K562 (cell line): ENCODE measurements at regions not wholly inside any gene's neighbourhood (a gene's known extent, or its start where the extent isn't known, plus 50 kb on each side); places are given as distances from the start of the nearest gene placed in this dataset.

Experiments
- ATAC-seq: fragments of 200-7000 bp; cut with Tn5 transposase; 3 replicates; pipeline ENCODE4 v1.9.1; 2020; ENCODE audit warnings: moderate library complexity
- BruUV-seq: library from RNA; stranded (reverse); fragments of 400-500 nt; replicated peaks from 2 replicates; lab custom pipeline; 2021; lab: Mats Ljungman, UMichigan
- CTCF ChIA-PET: fragments of 300-600 bp; formaldehyde crosslinking; extraction: SDS; loops from one replicate; lab custom pipeline; 2021; ENCODE audit warnings: low intra/inter-chr PET ratio; lab: Yijun Ruan, JAX
- POLR2A ChIA-PET: fragments of 300-600, 350-650 bp; sonication (Branson Sonifier 250); formaldehyde crosslinking; extraction: SDS; loops from one replicate; lab custom pipeline; 2021; ENCODE audit warnings: antibody characterized with exemption, inconsistent platforms; lab: Yijun Ruan, JAX
- DNase-seq, 4 experiments: peaks; one replicate each; pipeline versions ENCODE4 v3.0.0 to v3.0.0-alpha.2; 2011 to 2018; ENCODE audit warnings: low spot score in 3 of 4, mixed read lengths in 3 of 4; ENCODE audit errors: extremely low read depth in 1 of 4
- FAIRE-seq: peaks from 2 replicates; lab custom pipeline; 2011; peaks lifted over from hg19 to GRCh38; lab: Jason Lieb, UNC
- H2AFZ ChIP-seq: 2 replicates; pipeline ENCODE4 v1.6.0; 2011; ENCODE audit warnings: low read depth, low read length, control low read depth, inconsistent platforms
- H3K27ac ChIP-seq: fragments of 200-600 bp; 3 replicates; pipeline ENCODE4 v1.8.0; 2011; ENCODE audit warnings: low read depth, mild to moderate bottlenecking, control low read depth, inconsistent platforms, low read length, moderate library complexity, mixed read lengths; ENCODE audit errors: extremely low read depth
- H3K27me3 ChIP-seq, 2 experiments: fragments of 300-600 bp in 1 of 2; 2 replicates in 1 of 2; 3 replicates in 1 of 2; pipeline versions ENCODE4 v1.6.0 to v1.8.0; 2011; ENCODE audit warnings: inconsistent platforms in 2 of 2, low read length in 2 of 2, mild to moderate bottlenecking in 1 of 2, mixed read lengths in 1 of 2, moderate library complexity in 1 of 2; ENCODE audit not compliant: control insufficient read depth in 2 of 2, insufficient read depth in 2 of 2
- H3K36me3 ChIP-seq: fragments of 300-600 bp; 3 replicates; pipeline ENCODE4 v1.8.0; 2011; ENCODE audit warnings: mild to moderate bottlenecking, low read length, inconsistent platforms; ENCODE audit not compliant: control insufficient read depth, insufficient read depth
- H3K4me1 ChIP-seq, 2 experiments: fragments of 200-600 bp in 1 of 2; replicated peaks in 1 of 2; 2 replicates in 1 of 2; 3 replicates in 1 of 2; pipeline versions ENCODE4 v1.5.1 to v1.8.0; 2011; ENCODE audit warnings: inconsistent platforms in 2 of 2, low read length in 2 of 2, mild to moderate bottlenecking in 1 of 2, mixed read lengths in 1 of 2, moderate library complexity in 1 of 2; ENCODE audit not compliant: control insufficient read depth in 2 of 2, insufficient read depth in 2 of 2
- H3K4me2 ChIP-seq: 2 replicates; pipeline ENCODE4 v1.6.1; 2011; ENCODE audit warnings: low read length, control low read depth, inconsistent platforms, mixed read lengths; ENCODE audit not compliant: insufficient read depth
- H3K4me3 ChIP-seq: fragments of 200-600 bp; sonication (generic), shearing (Covaris generic); 2 replicates; pipeline ENCODE4 v1.5.1; 2016; ENCODE audit warnings: control low read depth, inconsistent platforms
- H3K79me2 ChIP-seq: fragments of 200-600 bp; 3 replicates; pipeline ENCODE4 v1.8.0; 2011; ENCODE audit warnings: low read length, inconsistent platforms; ENCODE audit not compliant: control insufficient read depth, insufficient read depth
- H3K9ac ChIP-seq, 2 experiments: 2 replicates each; pipeline versions ENCODE4 v1.6.0 to v1.6.1; 2011; ENCODE audit warnings: low read depth in 2 of 2, low read length in 2 of 2, control low read depth in 1 of 2, inconsistent platforms in 1 of 2, mild to moderate bottlenecking in 1 of 2, mixed read lengths in 1 of 2; ENCODE audit not compliant: insufficient read depth in 1 of 2
- H3K9me1 ChIP-seq: one replicate; pipeline ENCODE4 v1.6.0; 2011; ENCODE audit warnings: inconsistent platforms, mild to moderate bottlenecking, low read length, moderate library complexity; ENCODE audit not compliant: control insufficient read depth, insufficient read depth
- H3K9me3 ChIP-seq: replicated peaks from 2 replicates; pipeline ENCODE4 v1.5.1; 2011; ENCODE audit warnings: low read depth, low read length, inconsistent platforms; ENCODE audit not compliant: control insufficient read depth, insufficient read depth
- H4K20me1 ChIP-seq: replicated peaks from 2 replicates; pipeline ENCODE4 v1.6.1; 2011; ENCODE audit warnings: low read length, inconsistent platforms, mixed read lengths; ENCODE audit not compliant: control insufficient read depth, insufficient read depth
- ATF2 ChIP-seq: sonication (generic); formaldehyde crosslinking; IDR thresholded peaks from 2 replicates; pipeline ENCODE4 v1.8.1; 2022; ENCODE audit warnings: missing genetic modification reagents
- CAMTA2 ChIP-seq: fragments of 250-450 bp; sonication (Bioruptor Pico); conservative IDR thresholded peaks from 2 replicates; pipeline ENCODE4 v1.5.1; 2022
- CREB3L1 ChIP-seq: fragments of 450-650 bp; IDR thresholded peaks from 2 replicates; pipeline ENCODE4 v1.6.1; 2014; ENCODE audit warnings: low read depth, mild to moderate bottlenecking, moderate library complexity, borderline replicate concordance
- SIRT6 ChIP-seq: IDR thresholded peaks from one replicate; pipeline ENCODE4 v1.6.1; 2012; ENCODE audit warnings: low read depth, mild to moderate bottlenecking, control low read depth, inconsistent platforms, low read length, moderate library complexity
- TAL1 ChIP-seq: fragments of 450-650 bp; IDR thresholded peaks from 2 replicates; pipeline ENCODE4 v1.6.1; 2016; ENCODE audit warnings: mild to moderate bottlenecking
- ZBTB8A ChIP-seq: fragments of 450-650 bp; IDR thresholded peaks from 2 replicates; pipeline ENCODE4 v1.6.1; 2018; ENCODE audit warnings: mild to moderate bottlenecking, moderate library complexity; ENCODE audit not compliant: partially characterized antibody
- ZC3H4 ChIP-seq: sonication (generic); formaldehyde crosslinking; IDR thresholded peaks from 2 replicates; pipeline ENCODE4 v1.9.0; 2021; ENCODE audit warnings: missing genetic modification reagents, borderline replicate concordance
- ZFP91 ChIP-seq: sonication (generic); formaldehyde crosslinking; IDR thresholded peaks from 2 replicates; pipeline ENCODE4 v1.8.0; 2022; ENCODE audit warnings: mild to moderate bottlenecking, missing genetic modification reagents
- WGBS: fragments of 100-300 bp; shearing (Covaris generic); methylation state at CpG from one replicate; pipeline ENCODE4 v1.1.6; 2016; ENCODE audit warnings: low coverage, mixed read lengths; ENCODE audit not compliant: insufficient coverage; ENCODE audit errors: missing lambda C conversion rate; 5-methylcytosine and 5-hydroxymethylcytosine counted together
- in situ Hi-C: fragments of 300-500 bp; cut with MboI; formaldehyde crosslinking; loops from 4 replicates; pipeline ENCODE4 v1.15.0; 2018; ENCODE audit warnings: inconsistent platforms, mixed read lengths
- intact Hi-C: fragments of 100-400 bp; cut with micrococcal nuclease; formaldehyde crosslinking; loops from 2 replicates; pipeline ENCODE4 v1.14.2; 2022

GRCh38 chr9:115912086-115912485 is 241.5 kb upstream of the PAPPA start:
- FAIRE-seq = no peak
- no peak overlapping the region for H3K4me3 ChIP-seq
- H2AFZ ChIP-seq = no peak overlapping the region
- no peaks in the 10 kb centered on the region for H3K79me2 ChIP-seq
- WGBS = 2% methylated on average over 4 of the region's 4 CpGs
- in situ Hi-C loops (no loop called here), intact Hi-C loops (no loop called here)
- no peak for ATAC-seq
- no TSS peak for BruUV-seq
- H3K36me3 ChIP-seq = no peaks in the 10 kb centered on the region
- ChIA-PET CTCF (no interaction called here), POLR2A (no interaction called here)
- no peak overlapping the region for H3K4me2 ChIP-seq
- no peaks in the 10 kb centered on the region for H4K20me1 ChIP-seq
- TF ChIP-seq TAL1 = no peak
- H3K9me1 ChIP-seq = no peaks in the 10 kb centered on the region
- H3K27ac ChIP-seq = no peak overlapping the region
- H3K9ac ChIP-seq = no peak overlapping the region
- no peaks in the 10 kb centered on the region for H3K4me1 ChIP-seq
- no peaks in the 10 kb centered on the region for H3K27me3 ChIP-seq
- no peak for DNase-seq
- no peaks in the 10 kb centered on the region for H3K9me3 ChIP-seq

GRCh38 chr9:115913696-115914095 is 239.9 kb upstream of the PAPPA start:
- no TSS peak for BruUV-seq
- Histone ChIP-seq H2AFZ (no peak overlapping the region), H3K79me2 (no peaks in the 10 kb centered on the region), H3K4me2 (no peak overlapping the region)
- no peak for DNase-seq
- intact Hi-C loops = no loop called here
- TF ChIP-seq ATF2 (CRISPR knock-in tag) (no peak), SIRT6 (no peak), ZC3H4 (CRISPR knock-in tag) (no peak), CAMTA2 (CRISPR knock-in tag) (no peak), CREB3L1 (no peak), ZBTB8A (no peak), ZFP91 (no peak)
- TF ChIP-seq, all 486 proteins: peak for 0
- H3K36me3 ChIP-seq = no peaks in the 10 kb centered on the region
- H3K4me1 ChIP-seq = no peaks in the 10 kb centered on the region
- ATAC-seq = no peak
- H4K20me1 ChIP-seq = no peaks in the 10 kb centered on the region
- no peaks in the 10 kb centered on the region for H3K9me1 ChIP-seq
- ChIA-PET CTCF (no interaction called here), POLR2A (no interaction called here)
- H3K9ac ChIP-seq = no peak overlapping the region
- H3K4me3 ChIP-seq = no peak overlapping the region
- no peaks in the 10 kb centered on the region for H3K9me3 ChIP-seq
- 2% methylated on average over 3 of the region's 3 CpGs for WGBS
- no peak overlapping the region for H3K27ac ChIP-seq
- in situ Hi-C loops = no loop called here
- FAIRE-seq = no peak
- H3K27me3 ChIP-seq = no peaks in the 10 kb centered on the region
